ENCODE measurements at regions not wholly inside any gene's neighbourhood (a gene's known extent, or its start where the extent isn't known, plus 50 kb on each side); places are given as distances from the start of the nearest gene placed in this dataset.
"Not testable (repeated sequence)": the region's sequence is repeated elsewhere in the genome, so short reads cannot be mapped to it uniquely, and the experiment has no call there.

DNA sequence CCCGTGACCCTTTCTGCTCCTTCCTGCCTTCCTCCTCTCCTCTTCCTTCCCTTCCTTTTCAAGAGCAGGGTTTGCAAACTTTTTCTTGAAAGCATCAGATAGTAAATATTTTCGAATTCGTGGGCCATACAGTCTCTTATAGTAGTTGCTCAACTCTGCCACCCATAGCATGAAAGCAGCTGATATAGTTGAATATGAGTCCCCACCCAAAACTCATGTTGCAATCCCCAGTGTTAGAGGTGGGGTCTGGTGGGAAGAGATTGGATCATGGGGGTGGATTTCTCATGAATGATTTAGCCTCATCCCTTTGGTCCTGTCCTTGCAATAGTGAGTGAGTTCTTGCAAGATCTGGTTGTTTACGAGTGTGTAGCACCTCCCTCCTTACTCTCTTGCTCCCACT is 114.3 kb downstream of the UNC93B1 start:
- H3K36me3 ChIP-seq; H3K9me3 ChIP-seq; H3K27me3 ChIP-seq; DNase-seq; H3K27ac ChIP-seq; in situ Hi-C loops (cut with MboI; ENCODE audit: low pct_ligation_motif_present in 1 of 4, low pct_unique_long_range_greater_than_20kb in 1 of 4, low sequenced_read_pairs in 3 of 4); H3K4me3 ChIP-seq; intact Hi-C loops (cut with DNase I; ENCODE audit: low total_unique reads): not testable (repeated sequence)
- WGBS, 2 donors (ENCODE audit: low coverage in 1 of 2), result 89% methylated on average over 4 of the region's 4 CpGs; no CpG with 5 or more reads in 1 of the 2 donors
- H3K4me1 ChIP-seq, result peaks cover 0 to 22% (median 3%) of the 10 kb centered on the region in 4 donors

DNA sequence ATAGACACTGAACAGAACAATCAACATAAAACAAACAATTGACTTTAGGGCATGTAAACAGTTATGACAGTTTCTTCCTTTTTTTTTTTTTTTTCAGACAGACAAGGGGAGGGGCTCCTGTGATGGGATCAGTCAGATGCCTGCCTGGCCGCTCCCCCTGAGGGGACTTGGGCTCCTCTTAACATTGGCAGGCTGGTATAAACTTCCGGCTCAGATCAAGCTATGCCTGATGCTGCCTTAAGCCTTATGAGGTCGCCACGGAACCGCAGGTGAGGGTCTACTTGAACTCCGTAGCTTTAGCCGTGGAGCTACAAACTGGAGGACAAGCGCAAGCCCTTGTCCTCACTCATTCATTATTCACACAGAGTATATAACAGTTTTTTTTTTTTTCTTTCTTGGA is 115.8 kb downstream of the UNC93B1 start:
- DNase-seq; H3K9me3 ChIP-seq; H3K4me3 ChIP-seq; in situ Hi-C loops (cut with MboI; ENCODE audit: low pct_ligation_motif_present in 1 of 4, low pct_unique_long_range_greater_than_20kb in 1 of 4, low sequenced_read_pairs in 3 of 4); H3K27me3 ChIP-seq; H3K27ac ChIP-seq; intact Hi-C loops (cut with DNase I; ENCODE audit: low total_unique reads); H3K36me3 ChIP-seq: not testable (repeated sequence)
- WGBS, 2 donors (ENCODE audit: low coverage in 1 of 2), result 83 to 100% methylated on average over 1 to 8 of the region's 8 CpGs
- H3K4me1 ChIP-seq, result peaks cover 0 to 28% (median 3%) of the 10 kb centered on the region in 4 donors

DNA sequence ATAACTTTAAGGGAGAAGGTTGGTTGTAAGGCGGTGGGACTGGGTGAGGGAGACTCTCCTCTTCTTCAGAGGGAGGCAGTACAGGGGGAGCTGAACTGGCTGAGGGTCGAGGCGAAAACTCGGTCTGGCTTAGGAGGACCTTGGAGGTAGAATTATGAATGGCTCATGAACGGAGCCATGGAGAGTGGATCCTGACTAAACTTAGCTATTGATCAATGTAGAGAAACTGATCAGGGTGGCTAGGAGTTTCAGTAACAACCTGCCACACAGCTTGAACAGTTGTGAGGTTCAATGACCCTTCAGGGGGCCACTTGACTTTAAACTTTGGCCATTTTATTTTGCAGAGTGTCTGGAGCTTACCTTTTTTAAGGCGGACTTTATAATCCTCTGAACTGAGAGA is 117.2 kb downstream of the UNC93B1 start:
- Histone ChIP-seq H3K27ac (peak overlapping the region in 2 of 4 donors; percentile 77 to 82), H3K4me3 (peak overlapping the region in 1 of 4 donors; percentile 39), H3K4me1 (peaks cover 0 to 28% (median 3%) of the 10 kb centered on the region in 4 donors)
- 70 to 83% methylated on average over 2 to 6 of the region's 6 CpGs for WGBS, 2 donors (ENCODE audit: low coverage in 1 of 2)
- H3K27me3 ChIP-seq; DNase-seq; in situ Hi-C loops (cut with MboI; ENCODE audit: low pct_ligation_motif_present in 1 of 4, low pct_unique_long_range_greater_than_20kb in 1 of 4, low sequenced_read_pairs in 3 of 4); intact Hi-C loops (cut with DNase I; ENCODE audit: low total_unique reads); H3K36me3 ChIP-seq; H3K9me3 ChIP-seq: not testable (repeated sequence)

DNA sequence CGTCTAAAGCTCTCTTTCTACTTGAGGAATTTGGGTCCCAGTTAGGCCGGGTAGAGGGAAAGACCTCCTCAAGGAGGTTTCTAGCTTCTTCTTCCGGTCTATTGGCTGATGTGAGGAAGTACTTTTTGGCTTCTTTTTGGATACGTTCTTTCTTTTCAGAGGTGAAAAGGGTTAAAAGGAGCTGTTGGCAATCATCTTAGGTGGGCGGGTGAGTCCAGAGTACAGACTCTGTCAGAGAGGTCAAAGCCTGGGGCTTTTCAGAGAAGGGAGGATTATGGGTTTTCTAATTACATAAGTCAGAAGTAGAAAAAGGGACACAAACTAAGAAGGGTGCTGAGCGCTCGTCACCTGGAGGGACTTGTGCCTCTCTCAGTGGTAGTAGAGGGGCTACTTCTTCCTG is 117.7 kb downstream of the UNC93B1 start:
- Histone ChIP-seq H3K27ac (peak overlapping the region in 3 of 4 donors; percentile 76 to 82 (median 77)), H3K4me3 (peak overlapping the region in 1 of 4 donors; percentile 39), H3K4me1 (peaks cover 0 to 28% (median 3%) of the 10 kb centered on the region in 4 donors)
- intact Hi-C loops (cut with DNase I; ENCODE audit: low total_unique reads); H3K36me3 ChIP-seq; H3K27me3 ChIP-seq; in situ Hi-C loops (cut with MboI; ENCODE audit: low pct_ligation_motif_present in 1 of 4, low pct_unique_long_range_greater_than_20kb in 1 of 4, low sequenced_read_pairs in 3 of 4); DNase-seq; H3K9me3 ChIP-seq: not testable (repeated sequence)
- WGBS, 2 donors (ENCODE audit: low coverage in 1 of 2), result 27 to 46% methylated on average over 3 to 7 of the region's 7 CpGs

DNA sequence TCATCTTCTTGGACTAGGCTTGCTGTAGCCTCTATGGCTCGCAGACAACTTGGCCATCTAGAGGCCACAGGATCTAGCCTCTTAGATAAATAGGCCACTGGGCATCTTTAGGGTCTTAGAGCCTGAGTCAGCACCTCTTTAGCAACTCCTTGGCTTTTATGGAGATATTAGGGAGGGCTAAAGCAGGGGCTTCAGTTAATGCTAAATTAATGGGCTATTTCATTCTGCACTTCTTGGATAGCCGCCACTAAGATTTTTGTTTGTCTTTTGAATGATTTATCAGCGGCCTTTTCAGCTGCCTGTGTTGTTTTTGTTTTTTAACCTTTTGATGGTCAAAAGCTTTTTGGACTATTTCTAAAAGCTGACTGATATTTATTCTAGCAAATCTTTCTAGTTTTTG is 118.3 kb downstream of the UNC93B1 start:
- 11 to 39% methylated on average over 2 to 3 of the region's 3 CpGs for WGBS, 2 donors (ENCODE audit: low coverage in 1 of 2)
- Histone ChIP-seq H3K4me3 (peak overlapping the region in 2 of 4 donors; percentile 32 to 39), H3K27ac (peak overlapping the region; percentile 74 to 82 (median 76)), H3K4me1 (peaks cover 0 to 28% (median 3%) of the 10 kb centered on the region in 4 donors)
- DNase-seq; H3K36me3 ChIP-seq; in situ Hi-C loops (cut with MboI; ENCODE audit: low pct_ligation_motif_present in 1 of 4, low pct_unique_long_range_greater_than_20kb in 1 of 4, low sequenced_read_pairs in 3 of 4); H3K27me3 ChIP-seq; H3K9me3 ChIP-seq; intact Hi-C loops (cut with DNase I; ENCODE audit: low total_unique reads): not testable (repeated sequence)

DNA sequence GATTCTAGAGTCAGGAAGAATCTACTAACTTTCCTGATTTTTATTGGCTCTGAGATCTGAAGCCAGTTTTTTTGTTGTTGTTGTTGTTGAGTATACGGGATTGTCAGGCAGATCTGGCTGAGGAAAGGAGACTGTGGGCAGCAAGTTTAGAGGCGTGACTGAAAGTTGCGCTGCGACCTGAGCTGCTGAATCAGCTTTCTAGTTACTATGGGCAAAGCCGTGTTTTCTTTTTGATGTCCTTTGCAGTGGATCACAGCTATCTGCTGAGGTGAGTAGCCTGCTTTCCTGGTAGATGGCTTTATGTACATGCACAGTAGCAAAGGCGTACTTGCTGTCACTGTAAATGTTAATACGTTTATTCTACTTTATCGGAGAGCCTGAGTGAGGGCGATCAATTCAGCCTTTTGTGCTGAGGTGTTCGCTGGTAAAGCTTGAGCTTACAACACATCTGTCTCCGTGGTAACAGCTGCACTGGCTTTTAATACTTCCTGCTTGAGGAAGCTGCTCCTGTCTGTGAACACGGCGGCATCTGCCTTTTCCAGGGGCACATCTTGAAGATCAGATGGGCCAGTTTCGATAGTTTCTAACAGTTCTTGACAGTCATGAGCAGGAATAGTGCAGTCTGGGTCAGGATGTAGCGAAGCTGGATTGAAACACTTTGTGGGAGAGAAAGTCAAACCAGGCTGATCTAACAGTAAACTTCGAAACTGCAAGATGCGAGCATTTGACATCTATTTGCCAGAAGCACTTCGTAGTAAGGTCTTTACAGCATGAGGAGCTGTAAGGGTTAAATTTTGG is 118.9 kb downstream of the UNC93B1 start:
- peak; percentile 36 for DNase-seq
- H3K9me3 ChIP-seq; H3K27me3 ChIP-seq; intact Hi-C loops (cut with DNase I; ENCODE audit: low total_unique reads); in situ Hi-C loops (cut with MboI; ENCODE audit: low pct_ligation_motif_present in 1 of 4, low pct_unique_long_range_greater_than_20kb in 1 of 4, low sequenced_read_pairs in 3 of 4); H3K36me3 ChIP-seq: not testable (repeated sequence)
- Histone ChIP-seq H3K4me3 (peak overlapping the region in 3 of 4 donors; percentile 27 to 39 (median 32)), H3K27ac (peak overlapping the region; percentile 74 to 82 (median 76)), H3K4me1 (peaks cover 0 to 28% (median 3%) of the 10 kb centered on the region in 4 donors)
- 13 to 23% methylated on average over 7 to 18 of the region's 18 CpGs for WGBS, 2 donors (ENCODE audit: low coverage in 1 of 2)

DNA sequence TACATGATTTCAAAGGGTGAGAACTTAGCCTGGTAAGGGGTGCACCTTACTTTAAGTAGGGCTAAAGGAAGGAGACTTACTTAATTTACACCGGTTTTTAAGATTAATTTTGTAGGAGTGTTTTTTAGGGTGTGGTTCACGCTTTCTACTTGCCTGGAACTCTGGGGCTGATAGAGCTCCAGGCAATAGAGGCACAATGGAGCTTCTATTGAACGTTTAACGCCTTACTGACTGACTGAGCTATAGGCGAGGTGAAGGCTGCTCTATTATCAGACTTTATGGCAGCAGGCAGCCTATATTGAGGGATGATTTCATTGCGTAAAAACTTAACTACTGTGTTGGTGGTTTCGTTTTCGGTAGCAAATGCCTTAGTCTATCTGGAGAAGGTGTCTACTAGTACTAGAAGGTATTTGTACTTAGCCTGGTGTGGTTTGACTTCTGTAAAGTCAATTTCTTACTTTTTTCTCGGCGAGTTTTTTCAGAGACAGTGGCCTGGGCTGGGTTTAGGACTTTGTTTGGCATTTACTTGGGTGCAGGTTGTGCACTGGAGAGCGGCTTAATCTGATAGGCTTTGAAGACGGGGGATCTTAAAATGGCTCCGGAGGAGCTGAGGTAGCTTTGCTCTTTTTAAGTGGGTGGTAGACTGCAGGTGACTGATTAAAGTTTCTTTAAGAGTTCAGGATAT is 119.7 kb downstream of the UNC93B1 start:
- Histone ChIP-seq H3K27ac (peak overlapping the region; percentile 74 to 82 (median 76)), H3K4me1 (peaks cover 0 to 28% (median 3%) of the 10 kb centered on the region in 4 donors), H3K4me3 (peak overlapping the region in 3 of 4 donors; percentile 27 to 39 (median 32))
- intact Hi-C loops (cut with DNase I; ENCODE audit: low total_unique reads); H3K9me3 ChIP-seq; in situ Hi-C loops (cut with MboI; ENCODE audit: low pct_ligation_motif_present in 1 of 4, low pct_unique_long_range_greater_than_20kb in 1 of 4, low sequenced_read_pairs in 3 of 4); H3K36me3 ChIP-seq; H3K27me3 ChIP-seq; DNase-seq: not testable (repeated sequence)
- WGBS, 2 donors (ENCODE audit: low coverage in 1 of 2), result 43 to 49% methylated on average over 12 to 13 of the region's 13 CpGs
- TF ChIP-seq POLR2A (IDR thresholded peaks at IDR 0.05) (peak; percentile 32), POLR2AphosphoS5 (IDR thresholded peaks at IDR 0.05) (peak in 1 of 3 donors; percentile 41)

DNA sequence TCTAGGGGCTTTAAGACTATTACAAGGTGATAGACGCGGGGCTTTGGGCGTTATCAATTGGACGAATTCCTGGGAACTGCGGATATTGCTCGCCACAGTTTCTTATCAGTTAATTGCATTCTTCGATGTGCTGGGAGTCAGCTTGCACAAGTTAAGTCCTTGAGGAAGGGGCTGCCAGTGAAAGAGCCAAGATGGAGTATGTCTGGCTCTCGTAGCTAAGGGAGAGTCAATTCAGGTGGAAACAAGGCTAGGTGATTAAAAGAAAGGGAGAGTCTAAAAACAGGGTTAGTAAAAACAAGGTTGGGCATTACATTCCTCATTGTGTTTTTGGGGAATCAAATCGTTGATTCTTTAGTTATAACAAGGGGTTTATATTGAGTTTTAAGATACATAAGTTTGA is 121.6 kb downstream of the UNC93B1 start:
- H3K9me3 ChIP-seq; intact Hi-C loops (cut with DNase I; ENCODE audit: low total_unique reads); H3K36me3 ChIP-seq; H3K4me3 ChIP-seq; DNase-seq; H3K27me3 ChIP-seq; H3K27ac ChIP-seq; in situ Hi-C loops (cut with MboI; ENCODE audit: low pct_ligation_motif_present in 1 of 4, low pct_unique_long_range_greater_than_20kb in 1 of 4, low sequenced_read_pairs in 3 of 4): not testable (repeated sequence)
- peaks cover 0 to 26% (median 3%) of the 10 kb centered on the region in 4 donors for H3K4me1 ChIP-seq
- WGBS, 2 donors (ENCODE audit: low coverage in 1 of 2), result 71 to 79% methylated on average over 7 to 9 of the region's 9 CpGs

DNA sequence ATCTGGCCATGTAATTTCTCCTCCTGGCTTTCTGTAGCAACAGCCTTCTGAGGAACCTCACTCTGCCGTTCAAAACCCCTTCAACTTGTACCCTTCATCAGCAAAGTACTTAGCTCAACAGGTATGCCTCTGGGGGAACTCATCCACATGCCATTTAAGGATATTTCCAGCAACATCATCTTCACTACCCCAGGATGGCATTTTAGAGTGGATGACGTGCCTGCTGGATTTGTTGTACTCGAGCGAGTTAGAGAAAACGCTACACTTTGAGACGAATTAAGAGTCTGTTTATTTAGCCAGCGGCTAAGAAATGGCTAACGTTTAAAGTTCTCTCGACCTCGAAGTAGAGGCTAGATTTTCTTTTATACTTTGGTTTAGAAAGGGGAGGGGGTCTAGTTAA is 122.1 kb downstream of the UNC93B1 start:
- DNase-seq; H3K9me3 ChIP-seq; H3K4me3 ChIP-seq; H3K36me3 ChIP-seq; H3K27ac ChIP-seq; intact Hi-C loops (cut with DNase I; ENCODE audit: low total_unique reads); H3K27me3 ChIP-seq; in situ Hi-C loops (cut with MboI; ENCODE audit: low pct_ligation_motif_present in 1 of 4, low pct_unique_long_range_greater_than_20kb in 1 of 4, low sequenced_read_pairs in 3 of 4): not testable (repeated sequence)
- 73 to 88% methylated on average over 9 to 10 of the region's 10 CpGs for WGBS, 2 donors (ENCODE audit: low coverage in 1 of 2)
- peaks cover 0 to 24% (median 3%) of the 10 kb centered on the region in 4 donors for H3K4me1 ChIP-seq

DNA sequence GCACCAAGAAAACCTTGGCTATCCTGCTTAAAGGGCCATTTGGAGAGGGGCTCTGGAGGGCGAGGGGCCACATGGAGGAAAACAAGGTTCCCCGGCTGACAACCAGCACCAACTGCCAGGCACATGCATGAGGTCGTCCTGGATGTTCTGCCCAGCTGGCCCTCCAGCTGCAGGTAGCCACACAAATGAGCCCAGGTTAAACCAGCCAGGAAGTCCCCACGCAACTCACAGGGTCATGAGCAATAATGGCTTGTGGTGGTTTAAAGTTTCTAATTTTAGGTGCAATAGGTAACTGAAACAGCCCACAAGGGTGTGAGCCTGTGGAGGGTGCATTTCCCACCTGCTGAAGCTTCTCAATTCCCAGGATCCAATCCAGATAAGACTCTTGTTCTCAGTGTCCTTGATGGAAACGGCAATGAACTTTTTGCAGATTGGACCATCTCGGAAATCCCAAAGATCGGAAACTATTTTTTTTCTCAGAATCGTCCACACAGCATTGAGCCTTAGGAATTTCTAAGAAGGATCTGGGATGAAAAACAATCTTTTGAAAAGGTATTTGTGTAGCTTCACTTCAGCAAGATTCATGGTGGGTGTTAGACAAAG is 123.2 kb downstream of the UNC93B1 start:
- WGBS, 2 donors (ENCODE audit: low coverage in 1 of 2), result 76 to 90% methylated on average over 3 to 8 of the region's 8 CpGs
- in situ Hi-C loops (cut with MboI; ENCODE audit: low pct_ligation_motif_present in 1 of 4, low pct_unique_long_range_greater_than_20kb in 1 of 4, low sequenced_read_pairs in 3 of 4), result not testable (repeated sequence)

More for the DNA sequence above, 123.2 kb downstream of the UNC93B1 start:
- H3K9me3 ChIP-seq; H3K4me3 ChIP-seq; H3K27me3 ChIP-seq; DNase-seq; H3K27ac ChIP-seq; H3K36me3 ChIP-seq; intact Hi-C loops (cut with DNase I; ENCODE audit: low total_unique reads): not testable (repeated sequence)
- peaks cover 0 to 13% (median 2%) of the 10 kb centered on the region in 4 donors for H3K4me1 ChIP-seq
